Keratinocyte (primary cell): ENCODE measurements at regions not wholly inside any gene's neighbourhood (a gene's known extent, or its start where the extent isn't known, plus 50 kb on each side); places are given as distances from the start of the nearest gene placed in this dataset.

Source experiments
- CTCF ChIP-seq, 3 experiments: IDR thresholded peaks in 1 of 3; conservative IDR thresholded peaks in 1 of 3; optimal IDR thresholded peaks in 1 of 3; 2 replicates in 2 of 3; 3 replicates in 1 of 3; pipeline versions ENCODE3 to v1.5.1; 2011; ENCODE audit warnings: low read length in 3 of 3, mild to moderate bottlenecking in 3 of 3, moderate library complexity in 2 of 3, control low read depth in 1 of 3, inconsistent platforms in 1 of 3; ENCODE audit not compliant: insufficient read depth in 2 of 3; ENCODE audit errors: extremely low read depth in 1 of 3
- EZH2 ChIP-seq: IDR thresholded peaks from one replicate; pipeline ENCODE4 v1.6.1; 2012; ENCODE audit warnings: inconsistent platforms, mild to moderate bottlenecking, low read length, moderate library complexity

- TF ChIP-seq EZH2 (no peak), CTCF (optimal IDR thresholded peaks at IDR 0.05 in 1 of 3, IDR thresholded peaks at IDR 0.05 in 1 of 3, conservative IDR thresholded peaks at IDR 0.05 in 1 of 3; ENCODE audit: extremely low read depth in 1 of 3, insufficient read depth in 2 of 3, low read length in 3 of 3) (no peak)
These were observed 69.5 kb upstream of the IL6 start for GRCh38 chr7:22657479-22657878.
